Muscle of leg (tissue), 3 donors: ENCODE measurements at regions not wholly inside any gene's neighbourhood (a gene's known extent, or its start where the extent isn't known, plus 50 kb on each side); places are given as distances from the start of the nearest gene placed in this dataset.
A peak's percentile ranks its signal among the peaks of the same experiment; 100 is the strongest.

Experiments used
- DNase-seq: peaks from one replicate; pipeline ENCODE4 v3.0.0; 2013
- H3K27ac ChIP-seq: one replicate; pipeline ENCODE4 v1.5.1; 2013; ENCODE audit warnings: mild to moderate bottlenecking, low read length, control low read depth
- H3K27me3 ChIP-seq: one replicate; pipeline ENCODE4 v1.6.1; 2013; ENCODE audit warnings: low read length; ENCODE audit not compliant: control insufficient read depth, insufficient read depth
- H3K36me3 ChIP-seq: one replicate; pipeline ENCODE4 v1.6.1; 2013; ENCODE audit warnings: low read length; ENCODE audit not compliant: control insufficient read depth, insufficient read depth
- H3K4me1 ChIP-seq: one replicate; pipeline ENCODE4 v1.6.1; 2013; ENCODE audit warnings: low read length; ENCODE audit not compliant: control insufficient read depth, insufficient read depth
- H3K4me3 ChIP-seq: one replicate; pipeline ENCODE4 v1.5.1; 2013; ENCODE audit warnings: low read length, control low read depth
- H3K9me3 ChIP-seq: replicated peaks from 2 replicates; pipeline ENCODE4 v1.6.1; 2013; ENCODE audit warnings: low read depth, low read length; ENCODE audit not compliant: control insufficient read depth
- WGBS: methylation state at CpG from one replicate; pipeline ENCODE4 v1.1.5; 2013; ENCODE audit warnings: missing lambda C conversion rate; ENCODE audit not compliant: insufficient coverage; 5-methylcytosine and 5-hydroxymethylcytosine counted together

DNA sequence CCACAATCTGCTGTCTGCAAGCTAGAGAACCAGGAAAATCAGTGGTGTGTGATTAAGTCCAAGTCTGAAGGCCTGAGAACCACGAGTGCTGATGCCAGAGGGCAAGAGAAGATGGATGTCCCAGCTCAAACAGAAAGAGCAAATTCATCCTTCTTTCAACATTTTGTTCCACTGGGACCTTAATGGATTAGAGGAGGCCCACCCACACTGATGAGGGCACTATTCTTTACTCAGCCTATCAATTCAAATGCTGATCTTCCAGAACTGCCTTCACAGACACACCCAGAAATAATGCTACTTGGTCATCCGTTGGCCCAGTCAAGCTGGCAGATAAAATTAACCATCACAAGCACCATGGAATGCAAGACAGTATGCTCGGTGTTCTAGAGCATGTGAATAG, 226.6 kb upstream of the SASH1 start:
- no peak for DNase-seq
- H3K4me3 ChIP-seq = no peak overlapping the region
- H3K27ac ChIP-seq = no peak overlapping the region
- H3K9me3 ChIP-seq = no peaks in the 10 kb centered on the region
- WGBS = 67% methylated on average over 1 of the region's 3 CpGs
- H3K36me3 ChIP-seq = no peaks in the 10 kb centered on the region
- no peaks in the 10 kb centered on the region for H3K4me1 ChIP-seq
- no peaks in the 10 kb centered on the region for H3K27me3 ChIP-seq

GRCh38 chr6:148118244-148118643, 224.4 kb upstream of the SASH1 start:
- no peak for DNase-seq
- no CpG with 5 or more reads among the region's 1 CpG for WGBS

GRCh38 chr6:148128014-148128730, 214.5 kb upstream of the SASH1 start:
- H3K4me1 ChIP-seq = no peaks in the 10 kb centered on the region
- H3K36me3 ChIP-seq = no peaks in the 10 kb centered on the region
- H3K4me3 ChIP-seq = no peak overlapping the region
- 80% methylated on average over 2 of the region's 6 CpGs for WGBS
- H3K9me3 ChIP-seq = no peaks in the 10 kb centered on the region
- no peak for DNase-seq
- H3K27me3 ChIP-seq = no peaks in the 10 kb centered on the region
- H3K27ac ChIP-seq = no peak overlapping the region

More at GRCh38 chr6:148118244-148118643, 224.4 kb upstream of the SASH1 start:
- no peak overlapping the region for H3K27ac ChIP-seq
- no peaks in the 10 kb centered on the region for H3K36me3 ChIP-seq
- no peaks in the 10 kb centered on the region for H3K9me3 ChIP-seq
- no peaks in the 10 kb centered on the region for H3K27me3 ChIP-seq
- H3K4me1 ChIP-seq = no peaks in the 10 kb centered on the region
- no peak overlapping the region for H3K4me3 ChIP-seq

- no peaks in the 10 kb centered on the region for H3K36me3 ChIP-seq
- H3K4me3 ChIP-seq = no peak overlapping the region
- H3K4me1 ChIP-seq = no peaks in the 10 kb centered on the region
- no peaks in the 10 kb centered on the region for H3K27me3 ChIP-seq
- H3K9me3 ChIP-seq = no peaks in the 10 kb centered on the region
- H3K27ac ChIP-seq = no peak overlapping the region
- WGBS = 55% methylated on average over 2 of the region's 6 CpGs
- peak; percentile 16 for DNase-seq
Observed at GRCh38 chr6:148134592-148134991, 208.0 kb upstream of the SASH1 start.

DNA sequence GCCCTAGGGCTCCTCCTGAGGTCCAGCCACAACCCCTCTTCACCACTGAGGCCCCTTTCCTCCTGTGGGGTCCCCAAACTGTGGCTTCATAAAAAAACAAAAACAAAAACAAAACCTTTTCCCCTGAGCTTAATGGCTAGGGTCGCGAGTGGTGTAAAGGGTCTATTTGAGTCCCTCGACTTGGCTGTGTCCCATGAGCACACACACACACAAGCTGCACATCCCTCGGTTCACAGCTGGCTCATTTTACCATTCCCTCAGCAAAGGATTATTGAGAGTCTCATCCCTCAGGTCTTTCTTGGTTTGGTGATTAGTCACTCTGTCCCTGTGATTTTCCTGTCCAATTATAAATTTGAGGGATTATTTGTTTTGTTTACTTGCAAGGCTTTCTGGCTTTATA, 206.1 kb upstream of the SASH1 start:
- Histone ChIP-seq H3K27ac (no peak overlapping the region), H3K4me1 (no peaks in the 10 kb centered on the region), H3K27me3 (no peaks in the 10 kb centered on the region), H3K4me3 (no peak overlapping the region), H3K9me3 (no peaks in the 10 kb centered on the region), H3K36me3 (no peaks in the 10 kb centered on the region)
- WGBS = no CpG with 5 or more reads among the region's 4 CpGs
- no peak for DNase-seq

- WGBS = 90% methylated on average over 1 of the region's 1 CpG
- Histone ChIP-seq H3K9me3 (no peaks in the 10 kb centered on the region), H3K4me3 (no peak overlapping the region), H3K36me3 (no peaks in the 10 kb centered on the region), H3K4me1 (no peaks in the 10 kb centered on the region), H3K27me3 (no peaks in the 10 kb centered on the region), H3K27ac (no peak overlapping the region)
- DNase-seq = no peak
Observed at GRCh38 chr6:148137652-148138051, 205.0 kb upstream of the SASH1 start.

DNA sequence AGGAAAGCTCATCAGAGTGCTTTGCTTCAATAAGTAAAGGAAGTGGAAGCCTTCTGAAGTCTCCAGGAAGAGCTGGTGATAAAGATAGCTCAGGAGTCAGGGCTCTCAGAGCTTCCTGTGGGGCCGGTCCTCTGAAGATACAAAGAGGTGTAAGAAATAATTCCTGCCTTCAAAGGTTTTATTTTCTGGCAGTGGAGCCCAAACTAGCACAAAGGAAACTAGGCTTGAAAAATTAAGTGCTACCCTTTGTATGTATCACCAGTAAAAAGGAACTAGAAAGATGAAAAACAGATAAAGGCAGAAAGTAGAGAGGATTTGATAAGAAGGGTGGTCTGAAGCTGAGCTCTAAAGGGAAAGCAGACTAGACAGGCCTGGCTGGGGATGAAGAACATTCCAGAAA, 204.1 kb upstream of the SASH1 start:
- Histone ChIP-seq H3K36me3 (no peaks in the 10 kb centered on the region), H3K9me3 (no peaks in the 10 kb centered on the region)
- WGBS = 40% methylated on average over 1 of the region's 1 CpG

DNA sequence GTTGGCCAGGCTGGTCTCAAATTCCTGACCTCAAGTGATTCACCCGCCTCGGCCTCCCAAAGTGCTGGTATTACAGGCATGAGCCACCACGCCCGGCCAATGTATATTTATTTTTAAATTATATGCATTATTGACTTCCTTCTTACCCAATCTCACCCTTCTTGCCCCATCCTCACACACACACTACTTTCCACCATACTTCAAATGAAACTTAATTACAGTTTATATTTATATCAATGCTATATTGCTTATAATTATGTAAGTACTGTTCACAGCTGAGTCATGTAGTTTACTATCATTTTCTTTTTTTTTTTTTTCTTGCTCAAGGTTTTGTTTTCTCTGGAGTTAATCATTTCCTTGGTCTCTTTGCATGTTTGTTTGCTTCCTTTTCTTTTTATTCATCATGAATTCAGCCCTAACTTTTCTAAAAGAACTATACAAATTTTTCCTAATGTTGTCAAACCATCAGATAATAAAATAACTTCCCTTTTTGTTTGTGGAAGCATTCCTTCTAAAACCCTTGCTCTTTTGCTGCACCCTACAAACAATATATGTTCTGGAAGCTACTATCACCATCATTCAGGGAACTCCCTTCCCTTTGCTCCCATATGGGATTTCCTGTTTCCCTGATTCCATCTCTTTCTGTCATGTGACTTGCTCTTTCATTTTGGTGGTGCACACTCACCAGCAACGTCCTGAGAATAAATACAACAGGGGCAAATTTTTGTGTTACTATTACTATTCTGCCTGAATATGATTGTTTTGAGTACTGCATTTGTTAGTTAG, 201.7 kb upstream of the SASH1 start:
- no peaks in the 10 kb centered on the region for H3K4me1 ChIP-seq
- no peaks in the 10 kb centered on the region for H3K9me3 ChIP-seq
- H3K36me3 ChIP-seq = no peaks in the 10 kb centered on the region
- no CpG with 5 or more reads among the region's 5 CpGs for WGBS
- no peaks in the 10 kb centered on the region for H3K27me3 ChIP-seq
- no peak overlapping the region for H3K27ac ChIP-seq
- no peak overlapping the region for H3K4me3 ChIP-seq
- DNase-seq = no peak

More for the DNA sequence above, 204.1 kb upstream of the SASH1 start:
- Histone ChIP-seq H3K27me3 (no peaks in the 10 kb centered on the region), H3K4me1 (no peaks in the 10 kb centered on the region), H3K27ac (no peak overlapping the region), H3K4me3 (no peak overlapping the region)
- DNase-seq = no peak

GRCh38 chr6:148142821-148143220, 199.8 kb upstream of the SASH1 start:
- Histone ChIP-seq H3K27me3 (no peaks in the 10 kb centered on the region), H3K4me1 (no peaks in the 10 kb centered on the region), H3K9me3 (no peaks in the 10 kb centered on the region), H3K36me3 (no peaks in the 10 kb centered on the region), H3K27ac (no peak overlapping the region), H3K4me3 (no peak overlapping the region)
- no CpG with 5 or more reads among the region's 2 CpGs for WGBS
- no peak for DNase-seq

DNA sequence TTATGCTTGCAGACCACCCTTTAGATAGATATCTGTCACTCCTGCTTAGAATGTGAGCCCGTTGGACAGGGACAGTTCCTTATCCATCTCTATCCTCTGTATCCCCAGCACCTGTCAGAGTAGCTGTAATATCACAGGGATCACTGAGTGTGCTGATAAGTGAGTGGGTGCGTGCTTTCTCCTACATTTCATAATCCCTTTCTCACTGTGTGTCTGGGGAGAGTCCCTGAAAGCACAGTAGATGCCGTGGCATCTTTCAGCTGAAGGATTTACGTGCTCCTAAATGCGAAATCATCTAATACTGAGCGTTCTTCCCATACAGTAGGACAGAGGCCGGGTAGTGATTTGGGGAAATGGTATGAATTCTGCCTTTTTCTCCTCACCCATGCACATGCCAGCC, 198.9 kb upstream of the SASH1 start:
- no peak overlapping the region for H3K27ac ChIP-seq
- H3K4me1 ChIP-seq = no peaks in the 10 kb centered on the region
- H3K4me3 ChIP-seq = no peak overlapping the region
- WGBS = no CpG with 5 or more reads among the region's 7 CpGs
- no peaks in the 10 kb centered on the region for H3K9me3 ChIP-seq
- no peaks in the 10 kb centered on the region for H3K36me3 ChIP-seq
- no peak for DNase-seq
- no peaks in the 10 kb centered on the region for H3K27me3 ChIP-seq
